Panc1 (cell line): ENCODE measurements at regions not wholly inside any gene's neighbourhood (a gene's known extent, or its start where the extent isn't known, plus 50 kb on each side); places are given as distances from the start of the nearest gene placed in this dataset.

Source experiments
- SIN3A ChIP-seq: IDR thresholded peaks from 2 replicates; pipeline ENCODE4 v1.6.1; 2012; ENCODE audit warnings: low read depth, mild to moderate bottlenecking, low read length, moderate library complexity, borderline replicate concordance; ENCODE audit not compliant: insufficient read depth
- TCF7L2 ChIP-seq: IDR thresholded peaks from 2 replicates; pipeline ENCODE4 v1.6.1; 2011; ENCODE audit warnings: mild to moderate bottlenecking, low read depth, low read length, inconsistent platforms
- TF ChIP-seq, protein P1 (sequence below): fragments of 450-650 bp; IDR thresholded peaks from 2 replicates; pipeline ENCODE4 v1.5.1; 2017; ENCODE audit warnings: mild to moderate bottlenecking
- TF ChIP-seq, protein P2 (sequence below), 2 experiments: IDR thresholded peaks; 2 replicates each; pipeline ENCODE4 v1.6.1; 2011 to 2012; ENCODE audit warnings: low read depth in 2 of 2, control low read depth in 1 of 2, low read length in 1 of 2, mild to moderate bottlenecking in 1 of 2, moderate library complexity in 1 of 2; ENCODE audit not compliant: insufficient read depth in 1 of 2

DNA sequence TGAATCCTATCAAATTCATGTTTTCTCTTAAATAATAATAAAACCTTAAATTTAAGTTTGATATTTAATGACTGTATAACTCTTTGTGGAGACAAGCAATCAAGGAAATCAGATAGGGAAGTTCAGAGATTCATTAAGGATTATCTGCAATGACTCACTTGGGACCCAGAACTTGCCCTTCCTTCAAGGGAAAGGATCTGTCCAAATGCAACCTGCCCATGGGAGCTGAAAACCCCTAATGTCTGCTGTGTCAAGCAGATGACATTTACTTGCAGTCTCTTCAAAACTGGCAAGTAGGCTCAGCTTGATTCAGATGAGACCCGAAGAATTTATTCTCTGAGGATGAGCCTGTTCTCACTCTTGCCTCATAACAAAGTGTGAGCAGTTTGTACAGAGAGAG, 1577.6 kb downstream of the EFNA5 start:
- TF ChIP-seq, protein P1, sequence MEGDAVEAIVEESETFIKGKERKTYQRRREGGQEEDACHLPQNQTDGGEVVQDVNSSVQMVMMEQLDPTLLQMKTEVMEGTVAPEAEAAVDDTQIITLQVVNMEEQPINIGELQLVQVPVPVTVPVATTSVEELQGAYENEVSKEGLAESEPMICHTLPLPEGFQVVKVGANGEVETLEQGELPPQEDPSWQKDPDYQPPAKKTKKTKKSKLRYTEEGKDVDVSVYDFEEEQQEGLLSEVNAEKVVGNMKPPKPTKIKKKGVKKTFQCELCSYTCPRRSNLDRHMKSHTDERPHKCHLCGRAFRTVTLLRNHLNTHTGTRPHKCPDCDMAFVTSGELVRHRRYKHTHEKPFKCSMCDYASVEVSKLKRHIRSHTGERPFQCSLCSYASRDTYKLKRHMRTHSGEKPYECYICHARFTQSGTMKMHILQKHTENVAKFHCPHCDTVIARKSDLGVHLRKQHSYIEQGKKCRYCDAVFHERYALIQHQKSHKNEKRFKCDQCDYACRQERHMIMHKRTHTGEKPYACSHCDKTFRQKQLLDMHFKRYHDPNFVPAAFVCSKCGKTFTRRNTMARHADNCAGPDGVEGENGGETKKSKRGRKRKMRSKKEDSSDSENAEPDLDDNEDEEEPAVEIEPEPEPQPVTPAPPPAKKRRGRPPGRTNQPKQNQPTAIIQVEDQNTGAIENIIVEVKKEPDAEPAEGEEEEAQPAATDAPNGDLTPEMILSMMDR = no peak
- no peak for TF ChIP-seq SIN3A
- TF ChIP-seq, protein P2, sequence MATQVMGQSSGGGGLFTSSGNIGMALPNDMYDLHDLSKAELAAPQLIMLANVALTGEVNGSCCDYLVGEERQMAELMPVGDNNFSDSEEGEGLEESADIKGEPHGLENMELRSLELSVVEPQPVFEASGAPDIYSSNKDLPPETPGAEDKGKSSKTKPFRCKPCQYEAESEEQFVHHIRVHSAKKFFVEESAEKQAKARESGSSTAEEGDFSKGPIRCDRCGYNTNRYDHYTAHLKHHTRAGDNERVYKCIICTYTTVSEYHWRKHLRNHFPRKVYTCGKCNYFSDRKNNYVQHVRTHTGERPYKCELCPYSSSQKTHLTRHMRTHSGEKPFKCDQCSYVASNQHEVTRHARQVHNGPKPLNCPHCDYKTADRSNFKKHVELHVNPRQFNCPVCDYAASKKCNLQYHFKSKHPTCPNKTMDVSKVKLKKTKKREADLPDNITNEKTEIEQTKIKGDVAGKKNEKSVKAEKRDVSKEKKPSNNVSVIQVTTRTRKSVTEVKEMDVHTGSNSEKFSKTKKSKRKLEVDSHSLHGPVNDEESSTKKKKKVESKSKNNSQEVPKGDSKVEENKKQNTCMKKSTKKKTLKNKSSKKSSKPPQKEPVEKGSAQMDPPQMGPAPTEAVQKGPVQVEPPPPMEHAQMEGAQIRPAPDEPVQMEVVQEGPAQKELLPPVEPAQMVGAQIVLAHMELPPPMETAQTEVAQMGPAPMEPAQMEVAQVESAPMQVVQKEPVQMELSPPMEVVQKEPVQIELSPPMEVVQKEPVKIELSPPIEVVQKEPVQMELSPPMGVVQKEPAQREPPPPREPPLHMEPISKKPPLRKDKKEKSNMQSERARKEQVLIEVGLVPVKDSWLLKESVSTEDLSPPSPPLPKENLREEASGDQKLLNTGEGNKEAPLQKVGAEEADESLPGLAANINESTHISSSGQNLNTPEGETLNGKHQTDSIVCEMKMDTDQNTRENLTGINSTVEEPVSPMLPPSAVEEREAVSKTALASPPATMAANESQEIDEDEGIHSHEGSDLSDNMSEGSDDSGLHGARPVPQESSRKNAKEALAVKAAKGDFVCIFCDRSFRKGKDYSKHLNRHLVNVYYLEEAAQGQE (IDR thresholded peaks at IDR 0.05; ENCODE audit: insufficient read depth in 1 of 2, low read depth in 2 of 2, low read length in 1 of 2) = no peak
- no peak for TF ChIP-seq TCF7L2
